Vagina (tissue), 2 donors: ENCODE measurements at regions not wholly inside any gene's neighbourhood (a gene's known extent, or its start where the extent isn't known, plus 50 kb on each side); places are given as distances from the start of the nearest gene placed in this dataset.

ENCODE experiments used
- POLR2A ChIP-seq, 2 donors: fragments of 450-650 bp; IDR thresholded peaks; one replicate each; pipeline ENCODE4 v1.6.1; 2017; ENCODE audit warnings: antibody characterized with exemption in 2 of 2, mild to moderate bottlenecking in 2 of 2, moderate library complexity in 2 of 2
- POLR2AphosphoS5 ChIP-seq, 2 donors: sonication (generic); formaldehyde crosslinking; IDR thresholded peaks; one replicate each; pipeline ENCODE4 v1.9.0; 2017; ENCODE audit warnings: antibody characterized with exemption in 2 of 2, mild to moderate bottlenecking in 2 of 2, low read depth in 1 of 2; ENCODE audit not compliant: insufficient read depth in 1 of 2
- TF ChIP-seq, protein P1 (sequence below), 3 experiments: fragments of 450-650 bp in 2 of 3; fragments of 200-600 bp in 1 of 3; sonication (generic) in 1 of 3; IDR thresholded peaks; one replicate each; pipeline ENCODE4 v1.5.1; 2017 to 2019; ENCODE audit warnings: antibody characterized with exemption in 3 of 3, mild to moderate bottlenecking in 2 of 3, moderate library complexity in 2 of 3

DNA sequence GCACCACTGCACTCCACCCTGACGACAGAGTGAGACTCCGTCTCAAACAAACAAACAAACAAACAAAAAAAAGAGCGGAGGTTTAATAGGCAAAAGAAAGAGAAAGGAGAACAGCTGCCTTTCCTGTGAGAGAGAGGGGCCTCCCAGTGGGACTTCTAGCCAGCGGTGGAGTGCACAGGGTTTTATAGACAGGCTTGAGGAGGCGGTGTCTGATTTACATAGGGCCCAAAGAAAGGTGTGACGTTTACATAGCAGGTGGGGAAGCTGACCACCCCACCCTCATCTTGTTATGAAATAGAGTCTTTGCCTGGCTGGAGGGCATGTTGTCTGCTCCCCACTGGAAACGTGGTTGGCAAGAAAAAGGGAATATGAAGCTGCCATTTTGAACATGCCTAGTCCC lies 106.0 kb upstream of the CSNK1A1L start:
- TF ChIP-seq, protein P1, sequence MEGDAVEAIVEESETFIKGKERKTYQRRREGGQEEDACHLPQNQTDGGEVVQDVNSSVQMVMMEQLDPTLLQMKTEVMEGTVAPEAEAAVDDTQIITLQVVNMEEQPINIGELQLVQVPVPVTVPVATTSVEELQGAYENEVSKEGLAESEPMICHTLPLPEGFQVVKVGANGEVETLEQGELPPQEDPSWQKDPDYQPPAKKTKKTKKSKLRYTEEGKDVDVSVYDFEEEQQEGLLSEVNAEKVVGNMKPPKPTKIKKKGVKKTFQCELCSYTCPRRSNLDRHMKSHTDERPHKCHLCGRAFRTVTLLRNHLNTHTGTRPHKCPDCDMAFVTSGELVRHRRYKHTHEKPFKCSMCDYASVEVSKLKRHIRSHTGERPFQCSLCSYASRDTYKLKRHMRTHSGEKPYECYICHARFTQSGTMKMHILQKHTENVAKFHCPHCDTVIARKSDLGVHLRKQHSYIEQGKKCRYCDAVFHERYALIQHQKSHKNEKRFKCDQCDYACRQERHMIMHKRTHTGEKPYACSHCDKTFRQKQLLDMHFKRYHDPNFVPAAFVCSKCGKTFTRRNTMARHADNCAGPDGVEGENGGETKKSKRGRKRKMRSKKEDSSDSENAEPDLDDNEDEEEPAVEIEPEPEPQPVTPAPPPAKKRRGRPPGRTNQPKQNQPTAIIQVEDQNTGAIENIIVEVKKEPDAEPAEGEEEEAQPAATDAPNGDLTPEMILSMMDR (IDR thresholded peaks at IDR 0.05): no peak
- no peak for TF ChIP-seq POLR2A (IDR thresholded peaks at IDR 0.05)
- TF ChIP-seq POLR2AphosphoS5 (IDR thresholded peaks at IDR 0.05; ENCODE audit: insufficient read depth in 1 of 2, low read depth in 1 of 2): no peak
